Cardiac septum (tissue), 1 donor: ENCODE measurements at regions not wholly inside any gene's neighbourhood (a gene's known extent, or its start where the extent isn't known, plus 50 kb on each side); places are given as distances from the start of the nearest gene placed in this dataset.

Experiments
- DNase-seq: peaks from one replicate; pipeline ENCODE4 v3.0.0-alpha.2; 2020; ENCODE audit warnings: low spot score
- intact Hi-C: fragments of 100-400 bp; cut with DNase I; formaldehyde crosslinking; loops from one replicate; pipeline ENCODE4 v1.14.0; 2022
- donor health status: DM: no; HTN: no; CAD: no.

- intact Hi-C loops = no loop called here
- DNase-seq = no peak
These were observed 73.9 kb upstream of the LEP start for GRCh38 chr7:128167042-128167701.

GRCh38 chr7:128167791-128168666, 73.0 kb upstream of the LEP start:
- intact Hi-C loops = no loop called here
- DNase-seq = no peak

- intact Hi-C loops = no loop called here
- DNase-seq = no peak
These were observed 72.3 kb upstream of the LEP start for GRCh38 chr7:128168667-128169210.

- intact Hi-C loops = no loop called here
- DNase-seq = no peak
These were observed 70.6 kb upstream of the LEP start for GRCh38 chr7:128170461-128170860.

GRCh38 chr7:128171342-128171918, 69.6 kb upstream of the LEP start:
- no peak for DNase-seq
- intact Hi-C loops = no loop called here

- intact Hi-C loops = no loop called here
- DNase-seq = no peak
These were observed 68.9 kb upstream of the LEP start for GRCh38 chr7:128172151-128172550.

- intact Hi-C loops = no loop called here
- DNase-seq = no peak
These were observed 68.1 kb upstream of the LEP start for GRCh38 chr7:128172963-128173362.

- DNase-seq = no peak
- intact Hi-C loops = no loop called here
These were observed 66.7 kb upstream of the LEP start for GRCh38 chr7:128174386-128174785.

GRCh38 chr7:128176696-128177095, 64.4 kb upstream of the LEP start:
- DNase-seq = no peak
- intact Hi-C loops = no loop called here

- no peak for DNase-seq
- intact Hi-C loops = no loop called here
These were observed 63.1 kb upstream of the LEP start for GRCh38 chr7:128177768-128178550.

GRCh38 chr7:128178611-128179010, 62.5 kb upstream of the LEP start:
- peak; percentile 44 for DNase-seq
- intact Hi-C loops = no loop called here

GRCh38 chr7:128188396-128189230, 52.5 kb upstream of the LEP start:
- intact Hi-C loops = no loop called here
- peak; percentile 47 for DNase-seq

- intact Hi-C loops = no loop called here
- DNase-seq = peak; percentile 70
These were observed 51.7 kb upstream of the LEP start for GRCh38 chr7:128189231-128189930.

- intact Hi-C loops = no loop called here
- peak; percentile 47 for DNase-seq
These were observed 50.9 kb upstream of the LEP start for GRCh38 chr7:128190051-128190647.

- DNase-seq = peak; percentile 43
These were observed 49.8 kb upstream of the LEP start for GRCh38 chr7:128191136-128191844.

More at GRCh38 chr7:128191136-128191844, 49.8 kb upstream of the LEP start:
- intact Hi-C loops = no loop called here
